IMR-90 (cell line): ENCODE measurements at regions not wholly inside any gene's neighbourhood (a gene's known extent, or its start where the extent isn't known, plus 50 kb on each side); places are given as distances from the start of the nearest gene placed in this dataset.

ENCODE experiments used
- ATAC-seq: fragments of 200-7000 bp; cut with Tn5 transposase; 2 replicates; pipeline ENCODE4 v1.9.1; 2020; ENCODE audit warnings: low read depth, mild to moderate bottlenecking, moderate library complexity
- BruUV-seq: library from RNA; stranded (reverse); fragments of 400-500 nt; replicated peaks from 2 replicates; lab custom pipeline; 2021; lab: Mats Ljungman, UMichigan
- CTCF ChIA-PET: fragments of 300-600 bp; formaldehyde crosslinking; extraction: SDS; loops from one replicate; lab custom pipeline; 2021; ENCODE audit warnings: antibody characterized with exemption; lab: Yijun Ruan, JAX
- POLR2A ChIA-PET: fragments of 300-600 bp; sonication (Branson Sonifier 250); formaldehyde crosslinking; loops from one replicate; lab custom pipeline; 2022; ENCODE audit warnings: antibody characterized with exemption; ENCODE audit not compliant: unreplicated experiment; lab: Charles Lee
- DNase-seq: peaks from one replicate; pipeline ENCODE4 v3.0.0; 2013
- H2AFZ ChIP-seq: replicated peaks from 2 replicates; pipeline ENCODE3; 2013; ENCODE audit warnings: low read length, mild to moderate bottlenecking; ENCODE audit not compliant: poor library complexity
- H2AK5ac ChIP-seq: 2 replicates; pipeline ENCODE4 v1.6.1; 2013; ENCODE audit warnings: low read depth, low read length, inconsistent platforms
- H2AK9ac ChIP-seq: replicated peaks from 2 replicates; pipeline ENCODE3; 2013; ENCODE audit warnings: mild to moderate bottlenecking, low read depth, low read length, moderate library complexity; ENCODE audit not compliant: poor library complexity
- H2BK120ac ChIP-seq: 2 replicates; pipeline ENCODE4 v1.6.1; 2013; ENCODE audit warnings: low read depth, low read length, inconsistent platforms
- H2BK15ac ChIP-seq: 3 replicates; pipeline ENCODE4 v1.6.1; 2013; ENCODE audit warnings: low read depth, low read length, inconsistent platforms
- H2BK20ac ChIP-seq: 2 replicates; pipeline ENCODE4 v1.6.1; 2013; ENCODE audit warnings: low read depth, mild to moderate bottlenecking, inconsistent platforms, low read length, moderate library complexity
- H2BK5ac ChIP-seq: 2 replicates; pipeline ENCODE4 v1.6.1; 2013; ENCODE audit warnings: mild to moderate bottlenecking, low read depth, low read length, inconsistent platforms; ENCODE audit not compliant: poor library complexity, severe bottlenecking
- H3K14ac ChIP-seq: replicated peaks from 2 replicates; pipeline ENCODE4 v1.6.1; 2013; ENCODE audit warnings: low read depth, low read length, inconsistent platforms
- H3K18ac ChIP-seq: 2 replicates; pipeline ENCODE4 v1.6.1; 2013; ENCODE audit warnings: low read depth, low read length, control low read depth
- H3K23ac ChIP-seq: 2 replicates; pipeline ENCODE4 v1.6.1; 2013; ENCODE audit warnings: low read depth, low read length, inconsistent platforms
- H3K27ac ChIP-seq: 2 replicates; pipeline ENCODE4 v1.5.1; 2013; ENCODE audit warnings: mild to moderate bottlenecking, control low read depth, low read length; ENCODE audit not compliant: insufficient read depth
- H3K27me3 ChIP-seq: 2 replicates; pipeline ENCODE4 v1.6.1; 2013; ENCODE audit warnings: low read length; ENCODE audit not compliant: control insufficient read depth, insufficient read depth
- H3K36me3 ChIP-seq: 2 replicates; pipeline ENCODE4 v1.6.1; 2013; ENCODE audit warnings: low read length, mixed read lengths; ENCODE audit not compliant: control insufficient read depth, insufficient read depth
- H3K4ac ChIP-seq: 2 replicates; pipeline ENCODE4 v1.6.1; 2013; ENCODE audit warnings: low read depth, low read length, inconsistent platforms
- H3K4me1 ChIP-seq: 2 replicates; pipeline ENCODE4 v1.6.1; 2013; ENCODE audit warnings: low read length, mixed read lengths; ENCODE audit not compliant: control insufficient read depth, insufficient read depth
- H3K4me2 ChIP-seq: 2 replicates; pipeline ENCODE4 v1.6.1; 2013; ENCODE audit warnings: low read depth, mild to moderate bottlenecking, control low read depth, low read length, moderate library complexity
- H3K4me3 ChIP-seq: 2 replicates; pipeline ENCODE4 v1.5.1; 2013; ENCODE audit warnings: low read depth, mild to moderate bottlenecking, control low read depth, low read length, moderate library complexity; ENCODE audit not compliant: insufficient read depth
- H3K56ac ChIP-seq: 2 replicates; pipeline ENCODE4 v1.6.1; 2013; ENCODE audit warnings: low read length, inconsistent platforms; ENCODE audit not compliant: insufficient read depth; ENCODE audit errors: extremely low read depth
- H3K79me1 ChIP-seq, 2 experiments: 2 replicates each; pipeline ENCODE4 v1.6.1; 2013; ENCODE audit warnings: low read length in 2 of 2, inconsistent platforms in 1 of 2, low read depth in 1 of 2
- H3K9ac ChIP-seq: 2 replicates; pipeline ENCODE4 v1.6.1; 2013; ENCODE audit warnings: low read depth, low read length, control low read depth
- H3K9me1 ChIP-seq: 2 replicates; pipeline ENCODE4 v1.6.1; 2013; ENCODE audit warnings: low read length, inconsistent platforms; ENCODE audit not compliant: insufficient read depth
- H3K9me3 ChIP-seq: 2 replicates; pipeline ENCODE4 v1.6.1; 2013; ENCODE audit warnings: low read length; ENCODE audit not compliant: control insufficient read depth, insufficient read depth
- H4K20me1 ChIP-seq: 2 replicates; pipeline ENCODE4 v1.6.1; 2013; ENCODE audit warnings: low read length, inconsistent platforms; ENCODE audit not compliant: insufficient read depth
- H4K5ac ChIP-seq: 2 replicates; pipeline ENCODE4 v1.6.1; 2013; ENCODE audit warnings: mild to moderate bottlenecking, low read depth, low read length, control low read depth
- H4K8ac ChIP-seq, 2 experiments: 2 replicates each; pipeline ENCODE4 v1.6.1; 2013; ENCODE audit warnings: low read depth in 2 of 2, low read length in 2 of 2, control low read depth in 1 of 2, inconsistent platforms in 1 of 2
- H4K91ac ChIP-seq: 2 replicates; pipeline ENCODE4 v1.6.1; 2013; ENCODE audit warnings: low read depth, low read length, inconsistent platforms; ENCODE audit not compliant: insufficient read depth
- BHLHE40 ChIP-seq: fragments of 150-350 bp; IDR thresholded peaks from 2 replicates; pipeline ENCODE4 v1.6.1; 2016; ENCODE audit warnings: mild to moderate bottlenecking, low read depth, low read length
- ELK1 ChIP-seq: fragments of 150-350 bp; IDR thresholded peaks from 2 replicates; pipeline ENCODE4 v1.6.1; 2016; ENCODE audit warnings: low read depth, mild to moderate bottlenecking, low read length, moderate library complexity, borderline replicate concordance
- POLR2A ChIP-seq: IDR thresholded peaks from 2 replicates; pipeline ENCODE4 v1.6.1; 2012; ENCODE audit warnings: mild to moderate bottlenecking, low read depth, low read length
- WGBS, 2 experiments: methylation state at CpG; one replicate each; pipeline versions ENCODE4 v1.1.5 to v1.1.7; 2013; ENCODE audit warnings: missing lambda C conversion rate in 2 of 2; ENCODE audit not compliant: insufficient read length in 1 of 2; ENCODE audit errors: extremely low coverage in 2 of 2; 5-methylcytosine and 5-hydroxymethylcytosine counted together
- dilution Hi-C: fragments of 300-500 bp; cut with HindIII; formaldehyde crosslinking; loops from one replicate; pipeline ENCODE4 v1.14.3; 2018; ENCODE audit warnings: low sequenced_read_pairs; ENCODE audit not compliant: unreplicated experiment
- in situ Hi-C: fragments of 300-500 bp; cut with MboI; formaldehyde crosslinking; loops from 3 replicates; pipeline ENCODE4 v1.14.3; 2019; ENCODE audit warnings: low sequenced_read_pairs, inconsistent platforms, mixed read lengths
- intact Hi-C: fragments of 100-400 bp; cut with micrococcal nuclease; formaldehyde crosslinking; loops from 2 replicates; pipeline ENCODE4 v1.10.0; 2022

- DNase-seq (no peak), ATAC-seq (no peak)
- Histone ChIP-seq H3K4ac (no peak overlapping the region), H4K20me1 (no peaks in the 10 kb centered on the region), H2BK15ac (no peak overlapping the region), H3K9me1 (no peaks in the 10 kb centered on the region), H3K79me1 (no peaks in the 10 kb centered on the region), H2AFZ (no peak overlapping the region), H2BK120ac (no peak overlapping the region), H3K27me3 (no peaks in the 10 kb centered on the region), H3K9me3 (no peaks in the 10 kb centered on the region; the same call in 1 of the 2 replicates), H4K8ac (no peak overlapping the region), H2AK9ac (no peak overlapping the region), H3K56ac (no peak overlapping the region), H2AK5ac (no peak overlapping the region), H2BK5ac (no peak overlapping the region), H4K5ac (no peak overlapping the region), H4K91ac (no peak overlapping the region), H3K9ac (no peak overlapping the region), H3K14ac (no peak overlapping the region), H3K4me3 (no peak overlapping the region), H3K27ac (no peak overlapping the region), H3K4me1 (no peaks in the 10 kb centered on the region), H2BK20ac (no peak overlapping the region), H3K23ac (no peak overlapping the region), H3K4me2 (no peak overlapping the region), H3K18ac (no peak overlapping the region), H3K36me3 (no peaks in the 10 kb centered on the region)
- TF ChIP-seq BHLHE40 (no peak), ELK1 (no peak), POLR2A (no peak)
- in situ Hi-C loops (loop anchor here (25.0 kb wide), 1 partner anchor 96 kb away; no protein-coding TSS in a partner anchor), intact Hi-C loops (no loop called here), dilution Hi-C loops (no loop called here)
- POLR2A ChIA-PET = no interaction called here
- CTCF ChIA-PET = no interaction called here
- BruUV-seq = no TSS peak
- no CpG with 5 or more reads among the region's 3 CpGs for WGBS, 2 experiments
These were observed 734.0 kb upstream of the LINC00305 start for GRCh38 chr18:64882896-64883295.
